Daoy (cell line): ENCODE measurements at regions not wholly inside any gene's neighbourhood (a gene's known extent, or its start where the extent isn't known, plus 50 kb on each side); places are given as distances from the start of the nearest gene placed in this dataset.

Experiments used
- DNase-seq: peaks from one replicate; pipeline ENCODE4 v3.0.0-alpha.2; 2015; ENCODE audit warnings: low read depth

DNA sequence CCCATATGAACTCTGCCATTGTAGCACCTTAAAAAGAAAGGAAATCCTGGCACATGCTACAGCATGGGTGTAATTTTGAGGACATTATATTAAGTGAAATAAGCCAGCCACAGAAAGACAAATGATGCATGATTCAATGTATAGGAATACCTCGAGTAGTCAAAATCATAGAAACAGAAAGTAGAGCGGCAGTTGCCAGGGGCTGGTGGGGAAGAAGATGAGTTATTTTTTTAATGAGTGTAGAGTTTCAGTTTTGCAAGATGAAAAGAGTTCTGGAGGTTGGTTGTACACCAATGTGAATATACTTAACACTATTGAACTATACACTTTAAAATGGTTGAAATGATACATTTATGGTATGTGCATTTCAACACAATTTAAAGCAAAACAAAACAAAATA, 133.0 kb downstream of the ZDHHC21 start:
- DNase-seq, result no peak

- no peak for DNase-seq
Measured at GRCh38 chr9:14554886-14555285, 138.3 kb downstream of the ZDHHC21 start.

- DNase-seq, result no peak
Measured at GRCh38 chr9:14547245-14548060, 145.8 kb downstream of the ZDHHC21 start.

- no peak for DNase-seq
Measured at GRCh38 chr9:14546693-14547092, 146.5 kb downstream of the ZDHHC21 start.

GRCh38 chr9:14542071-14542470, 151.2 kb downstream of the ZDHHC21 start:
- DNase-seq, result no peak

DNA sequence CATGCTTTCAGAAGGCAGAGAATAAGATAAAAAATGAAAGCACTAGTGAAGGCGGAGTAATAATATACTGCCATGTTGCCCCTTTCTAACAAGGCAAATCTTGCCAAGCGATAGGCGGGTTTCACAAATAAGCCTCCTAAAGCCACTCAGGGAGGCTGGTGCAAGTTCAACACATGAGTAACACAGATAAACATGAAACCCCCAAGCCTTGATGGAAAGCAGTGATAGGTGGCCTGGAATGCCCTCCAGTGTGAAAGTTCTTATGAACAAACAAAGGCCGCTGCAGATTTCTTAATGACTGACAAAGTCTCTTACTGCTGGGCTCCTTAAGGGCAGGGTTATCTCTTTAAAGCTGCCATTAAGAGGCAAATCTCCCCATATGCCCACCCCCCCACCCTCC, 154.7 kb downstream of the ZDHHC21 start:
- no peak for DNase-seq

- no peak for DNase-seq
Measured at GRCh38 chr9:14535161-14535955, 157.9 kb downstream of the ZDHHC21 start.

DNA sequence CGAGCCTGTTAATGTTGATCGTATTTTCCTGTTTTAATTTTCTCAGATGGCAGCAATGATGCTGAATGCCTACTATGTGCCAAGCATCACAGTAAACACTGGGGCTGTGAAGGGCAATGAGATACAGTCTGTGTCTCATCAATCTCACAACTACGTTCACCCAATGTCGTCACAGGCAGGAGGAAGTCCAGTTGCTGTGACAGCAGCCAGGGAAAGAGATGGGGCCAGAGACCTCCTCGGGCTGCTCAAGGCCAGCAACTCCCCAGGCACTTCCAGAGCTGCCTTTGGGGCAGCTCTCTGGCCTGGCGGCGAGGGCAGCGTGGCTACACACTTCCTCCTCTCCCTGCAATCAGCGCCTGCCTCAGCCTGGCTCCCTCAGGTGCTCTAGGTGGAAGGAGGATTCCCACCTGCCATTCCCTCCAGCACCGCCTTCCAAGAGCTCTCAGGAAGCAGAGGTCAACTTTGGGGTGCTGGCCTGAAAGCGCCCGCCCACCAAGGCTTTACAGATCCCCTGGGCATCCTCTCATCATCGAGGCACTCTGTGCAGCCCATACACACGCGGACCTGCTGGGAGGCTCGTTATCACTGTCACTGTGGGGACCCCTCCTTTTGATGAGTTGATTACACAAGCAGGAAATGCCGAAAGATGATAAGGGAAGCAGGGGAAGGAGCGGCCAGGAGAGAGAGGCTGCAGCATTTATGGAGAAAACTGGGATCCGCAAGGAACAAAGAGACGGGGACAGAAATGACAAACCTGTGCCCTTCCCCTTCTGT, 159.2 kb downstream of the ZDHHC21 start:
- no peak for DNase-seq

DNA sequence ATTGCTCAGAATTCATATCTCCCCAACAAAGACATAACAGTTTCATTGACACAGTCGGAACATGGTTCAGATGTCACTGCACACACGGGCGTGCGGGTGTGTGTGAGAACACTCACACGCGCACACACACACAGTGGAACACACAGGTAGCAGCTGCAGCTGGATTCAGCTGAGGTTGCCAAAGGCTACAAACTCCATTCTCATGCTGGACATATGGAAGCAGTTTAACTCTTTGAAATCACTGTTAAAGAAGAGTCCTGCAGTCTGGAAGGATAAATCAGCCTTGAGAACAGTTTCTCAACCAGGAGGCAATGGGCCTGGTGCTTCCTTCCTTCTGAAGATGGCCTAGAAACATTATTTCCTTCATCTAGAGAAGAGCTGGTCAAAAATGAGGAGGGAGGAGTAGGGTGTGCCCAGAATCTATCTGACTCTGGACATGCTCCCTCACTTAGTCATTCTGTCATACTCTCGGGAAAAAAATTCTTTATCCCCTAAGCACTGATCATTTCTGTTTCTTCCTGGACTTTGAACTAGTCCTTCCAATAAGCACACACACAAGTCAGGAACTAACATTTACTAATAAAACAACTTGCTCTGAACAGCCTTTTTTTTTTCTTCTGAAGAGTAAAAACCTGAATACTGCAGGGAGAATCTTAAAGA, 160.6 kb downstream of the ZDHHC21 start:
- no peak for DNase-seq

GRCh38 chr9:14531341-14532269, 161.6 kb downstream of the ZDHHC21 start:
- no peak for DNase-seq

DNA sequence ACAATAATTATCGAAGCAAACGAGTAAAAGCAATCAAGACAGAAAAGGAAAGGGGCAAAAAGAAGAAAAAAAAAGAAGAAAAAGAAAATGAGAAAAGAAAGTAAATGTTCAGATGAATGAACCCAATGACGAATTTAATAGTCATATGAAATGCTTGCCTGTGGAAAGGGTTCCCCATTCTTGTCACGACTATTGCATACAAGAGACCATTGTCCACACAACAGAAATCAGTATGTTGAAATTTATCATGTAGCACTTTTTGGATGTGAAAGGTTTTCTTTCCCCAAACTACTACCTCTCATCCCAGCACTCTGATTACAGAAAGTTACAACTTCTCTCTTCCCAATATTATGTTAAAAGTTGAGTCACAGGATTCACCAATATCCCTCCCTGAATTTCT, 162.4 kb downstream of the ZDHHC21 start:
- no peak for DNase-seq

DNA sequence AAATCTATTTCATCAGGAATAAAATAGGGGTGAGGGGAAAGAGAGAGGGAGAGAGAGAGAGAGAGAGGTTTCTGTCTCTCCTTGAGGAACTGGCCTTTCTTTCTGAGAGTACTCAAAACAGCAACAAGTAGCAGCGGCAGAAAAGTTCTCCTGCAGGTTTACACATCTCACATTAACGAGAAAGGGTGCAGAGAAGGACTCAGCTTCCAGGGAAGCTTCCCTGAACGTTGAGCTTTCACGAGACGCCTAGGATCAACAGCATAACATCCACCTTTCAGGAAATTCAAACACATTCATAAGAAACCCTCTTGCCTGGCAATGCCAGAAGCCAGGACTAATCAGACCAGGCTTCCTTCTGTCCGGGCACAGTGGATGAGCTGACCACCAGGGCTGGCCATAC, 162.9 kb downstream of the ZDHHC21 start:
- DNase-seq, result no peak

- no peak for DNase-seq
Measured at GRCh38 chr9:14529629-14530028, 163.6 kb downstream of the ZDHHC21 start.

DNA sequence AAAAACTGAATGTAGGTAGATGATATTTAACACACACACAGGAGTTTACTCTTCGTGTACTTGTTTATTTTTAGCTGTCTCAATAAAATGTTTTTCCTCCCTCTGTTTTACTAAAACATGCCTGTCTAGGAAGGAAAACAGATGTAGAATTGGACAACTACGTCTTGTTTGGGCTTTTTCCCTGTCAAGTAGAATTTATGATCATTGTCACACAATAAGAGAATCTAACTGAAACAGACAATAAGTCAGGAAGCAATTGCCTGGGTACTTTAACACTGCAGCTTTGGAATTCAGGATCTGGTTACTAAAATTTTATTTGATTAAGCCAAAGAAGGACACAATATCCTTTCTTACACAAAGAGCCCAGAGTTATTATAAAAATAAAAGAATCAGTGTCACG, 164.2 kb downstream of the ZDHHC21 start:
- no peak for DNase-seq

DNA sequence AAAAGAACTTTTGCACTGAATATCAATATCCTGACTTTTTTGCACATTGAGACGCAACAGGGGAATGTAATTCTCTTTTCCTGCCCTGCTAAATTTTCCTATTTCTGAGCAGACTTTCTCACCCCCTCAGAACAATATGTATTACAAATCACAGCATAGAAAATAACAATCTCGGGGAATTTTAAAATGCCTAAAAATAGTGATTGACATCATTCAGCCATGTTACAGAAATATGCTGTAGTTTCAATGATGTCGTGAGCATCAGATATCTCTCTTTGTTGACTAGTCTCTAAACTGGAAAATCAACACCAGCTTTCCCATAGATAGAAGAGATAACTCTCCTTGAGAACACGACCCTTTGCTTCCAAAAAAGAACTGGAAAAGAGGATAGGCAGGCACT, 166.7 kb downstream of the ZDHHC21 start:
- DNase-seq, result no peak

GRCh38 chr9:14525856-14526255, 167.4 kb downstream of the ZDHHC21 start:
- no peak for DNase-seq

DNA sequence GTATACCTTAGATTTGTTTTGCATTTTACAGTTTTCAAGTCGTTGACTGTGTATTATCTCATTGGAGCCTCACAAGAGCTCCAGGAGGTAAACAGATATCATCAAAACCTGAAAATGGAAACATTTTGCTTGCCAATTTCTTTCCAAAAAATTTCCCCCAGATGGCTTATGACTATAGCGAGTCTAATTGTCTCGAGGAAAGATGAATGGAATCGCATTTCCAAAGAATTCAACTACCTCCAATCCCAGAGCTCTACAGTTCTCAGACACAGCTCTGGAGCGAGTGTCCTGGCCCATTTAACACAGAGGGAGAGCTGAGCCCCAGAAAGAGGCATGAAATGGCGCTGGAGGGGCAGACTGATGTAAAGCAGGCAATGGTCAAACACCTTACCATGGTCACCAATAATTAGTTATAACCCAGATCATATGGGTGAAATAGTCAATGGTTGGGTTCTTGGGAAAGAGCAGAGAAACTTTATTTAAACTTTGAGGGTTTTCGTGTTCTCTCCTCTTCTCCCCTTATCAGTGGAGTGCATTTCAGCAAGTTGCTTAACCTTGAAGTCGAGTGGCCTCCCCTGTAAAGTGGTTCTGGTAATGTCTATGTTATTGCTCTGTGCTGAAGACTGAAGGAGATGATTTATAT, 168.2 kb downstream of the ZDHHC21 start:
- no peak for DNase-seq

- DNase-seq, result no peak
Measured at GRCh38 chr9:14523545-14523944, 169.7 kb downstream of the ZDHHC21 start.

DNA sequence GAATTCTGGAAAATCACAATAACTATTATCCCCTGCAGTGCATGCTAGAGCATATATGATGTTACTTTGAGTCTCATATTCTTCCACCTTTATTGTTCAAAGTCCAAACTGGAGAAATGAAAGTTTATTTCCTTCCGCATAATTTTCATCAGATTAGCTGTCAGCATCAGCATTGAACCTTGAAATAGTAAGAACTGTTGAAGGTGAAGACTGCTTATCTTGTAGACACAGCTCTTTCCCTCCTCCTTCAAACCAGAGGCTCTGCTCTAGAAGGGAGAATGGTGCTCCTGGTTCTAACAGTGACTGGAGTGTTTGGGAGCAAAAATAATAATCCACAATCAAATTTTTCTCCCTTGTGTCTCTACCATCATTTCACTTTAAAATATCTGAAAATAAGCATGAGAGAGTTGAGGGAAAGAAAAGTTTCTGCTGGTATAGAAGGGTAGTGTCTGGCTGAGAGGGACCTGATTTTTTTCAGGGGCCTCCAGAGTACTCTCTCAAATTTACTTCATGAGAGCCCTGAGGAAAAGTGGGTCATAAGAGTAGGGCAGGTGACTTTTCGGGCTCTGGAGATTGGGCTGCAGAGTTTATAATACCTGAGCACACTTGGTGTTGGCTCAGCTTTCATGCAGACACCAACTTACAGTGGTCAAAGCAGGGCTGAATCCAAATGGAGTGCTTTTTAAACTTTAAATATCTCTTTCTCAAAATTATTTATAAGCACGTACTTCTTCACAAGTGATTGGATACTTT, 170.4 kb downstream of the ZDHHC21 start:
- DNase-seq, result no peak

DNA sequence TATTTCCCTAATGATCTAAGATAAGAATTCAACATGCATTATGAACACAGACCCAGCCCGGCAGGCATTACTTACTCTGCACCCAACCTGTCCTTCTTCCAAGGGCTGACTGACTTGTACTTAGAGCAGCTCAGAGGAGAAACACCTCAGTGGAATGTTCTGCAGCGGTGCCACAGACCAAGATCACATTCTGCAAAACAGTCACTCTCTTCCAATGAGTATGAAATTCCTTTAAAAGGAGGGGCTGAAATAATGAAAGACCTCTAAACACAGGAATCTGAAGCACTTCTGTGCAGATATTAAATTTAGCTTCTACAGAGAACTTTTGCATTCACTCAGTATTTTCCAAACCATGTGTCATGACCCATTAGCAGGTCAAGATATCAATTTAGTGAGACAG, 172.9 kb downstream of the ZDHHC21 start:
- DNase-seq, result no peak
